22Rv1 (cell line): ENCODE measurements at regions not wholly inside any gene's neighbourhood (a gene's known extent, or its start where the extent isn't known, plus 50 kb on each side); places are given as distances from the start of the nearest gene placed in this dataset.

Source experiments
- H3K27ac ChIP-seq: fragments of 450-650 bp; 2 replicates; pipeline ENCODE4 v1.5.1; 2017
- CTCF ChIP-seq: fragments of 450-650 bp; IDR thresholded peaks from 2 replicates; pipeline ENCODE4 v1.5.1; 2017; ENCODE audit warnings: mild to moderate bottlenecking
- ZFX ChIP-seq: fragments of 450-650 bp; IDR thresholded peaks from 2 replicates; pipeline ENCODE4 v1.6.1; 2017; ENCODE audit warnings: antibody characterized with exemption, borderline replicate concordance

- no peak overlapping the region for H3K27ac ChIP-seq
- TF ChIP-seq CTCF (no peak), ZFX (no peak)
These were observed 159.1 kb downstream of the LURAP1L start for GRCh38 chr9:12933957-12934356.

- TF ChIP-seq CTCF (no peak), ZFX (no peak)
- no peak overlapping the region for H3K27ac ChIP-seq
These were observed 159.9 kb downstream of the LURAP1L start for GRCh38 chr9:12934545-12935272.

DNA sequence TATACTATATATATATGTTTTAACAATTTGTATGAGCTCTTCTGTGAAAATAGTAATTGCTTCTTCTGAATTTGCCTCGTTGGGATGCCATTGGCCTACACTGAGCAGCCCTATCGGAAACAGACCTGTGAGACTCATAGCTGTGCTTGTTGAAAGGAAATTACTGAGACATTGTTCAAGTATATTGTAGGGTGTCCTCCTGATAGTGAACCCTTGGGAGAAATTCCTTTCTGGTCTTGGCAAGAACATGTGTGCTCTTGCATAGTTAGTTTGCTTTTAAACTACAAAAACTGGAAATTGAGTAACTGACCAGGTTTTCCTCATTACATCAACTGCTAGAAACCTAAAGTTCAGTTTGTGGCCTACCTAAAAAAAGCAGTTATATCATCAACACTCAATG lies 160.9 kb downstream of the LURAP1L start:
- TF ChIP-seq CTCF (no peak), ZFX (no peak)
- no peak overlapping the region for H3K27ac ChIP-seq

- no peak for TF ChIP-seq CTCF
- TF ChIP-seq ZFX = no peak
- no peak overlapping the region for H3K27ac ChIP-seq
These were observed 179.6 kb downstream of the LURAP1L start for GRCh38 chr9:12954441-12954840.

DNA sequence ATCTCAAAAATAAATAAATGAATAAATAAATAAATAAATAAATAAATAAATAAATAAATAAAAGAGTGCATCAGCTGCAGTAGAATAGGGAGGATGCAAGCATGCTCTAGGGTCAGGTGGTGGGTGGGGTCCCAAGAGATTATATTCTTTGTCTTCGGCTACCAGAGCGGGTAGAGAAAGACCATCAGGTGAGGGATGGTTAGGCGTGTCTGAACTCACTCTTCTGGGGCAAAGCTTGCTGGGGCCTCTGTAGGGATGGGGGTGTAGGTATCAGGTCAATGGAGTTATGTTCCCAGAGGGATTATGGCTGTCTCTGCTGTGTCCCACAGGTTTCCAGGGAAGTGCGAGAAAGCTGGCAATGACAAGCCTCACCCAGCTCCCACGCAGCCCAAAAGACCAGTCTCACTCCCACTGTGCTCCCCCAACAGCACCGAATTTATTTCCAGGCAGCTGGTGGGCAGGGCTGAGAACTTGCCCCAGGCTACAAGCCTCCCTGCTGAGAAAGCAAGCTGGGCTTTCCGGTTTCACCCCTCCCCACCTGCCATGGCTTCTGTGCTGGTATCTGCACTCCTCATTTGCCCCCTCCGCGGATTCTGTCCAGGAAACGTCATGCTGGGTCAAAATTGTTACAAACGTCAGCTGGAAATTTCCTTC lies 180.8 kb downstream of the LURAP1L start:
- no peak overlapping the region for H3K27ac ChIP-seq
- TF ChIP-seq ZFX (no peak), CTCF (no peak)

DNA sequence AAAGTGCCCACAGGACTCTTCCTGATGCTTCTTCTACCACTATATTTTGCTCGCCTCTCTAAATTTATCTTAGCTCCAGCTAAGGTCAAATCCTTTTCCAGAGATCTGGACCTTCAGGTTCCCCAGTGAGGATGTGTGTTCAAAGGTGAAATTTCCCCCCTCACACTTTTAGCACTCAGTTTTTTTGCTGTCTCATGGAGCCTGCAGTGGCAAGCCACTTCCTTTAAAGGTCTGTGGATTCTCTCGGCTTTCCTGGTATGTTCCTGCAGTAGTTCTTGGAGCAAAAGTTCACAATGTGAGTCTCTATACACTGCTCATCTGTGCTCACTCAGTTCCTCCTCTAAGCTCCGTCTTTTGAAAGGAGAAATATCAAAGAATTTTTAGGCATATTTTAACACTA lies 181.4 kb downstream of the LURAP1L start:
- no peak overlapping the region for H3K27ac ChIP-seq
- no peak for TF ChIP-seq ZFX
- no peak for TF ChIP-seq CTCF

- TF ChIP-seq CTCF (no peak), ZFX (no peak)
- no peak overlapping the region for H3K27ac ChIP-seq
These were observed 182.0 kb downstream of the LURAP1L start for GRCh38 chr9:12956805-12957204.
